ENCODE measurements at regions not wholly inside any gene's neighbourhood (a gene's known extent, or its start where the extent isn't known, plus 50 kb on each side); places are given as distances from the start of the nearest gene placed in this dataset.

DNA sequence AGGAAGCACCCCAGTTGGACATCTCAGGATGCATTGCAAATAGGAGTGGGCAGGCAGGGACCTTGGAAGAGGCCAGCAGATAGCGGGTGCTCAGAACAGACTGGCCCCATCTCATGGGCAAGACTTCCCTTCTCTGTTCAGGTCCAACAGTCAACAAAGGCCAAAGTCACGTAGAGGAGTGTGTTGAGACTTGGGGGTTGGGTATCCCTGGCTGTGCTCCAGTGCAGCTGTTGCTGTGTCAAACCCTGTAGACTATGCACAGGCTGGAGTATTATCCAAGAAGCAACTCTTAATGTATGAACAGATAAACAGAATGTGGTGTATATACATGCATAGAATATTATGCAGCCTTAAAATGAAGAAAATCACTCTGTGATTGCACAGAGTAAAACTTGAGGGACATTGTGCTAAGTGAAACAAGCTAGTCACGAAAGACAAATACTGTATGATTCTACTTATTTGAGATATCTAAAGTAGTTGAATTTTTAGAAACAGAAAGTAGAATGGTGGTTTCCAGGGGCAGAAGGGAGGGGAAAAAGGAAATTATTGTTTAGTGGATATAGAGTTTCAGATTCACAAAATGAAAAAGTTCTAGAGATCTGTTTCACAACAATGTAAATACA is 192.1 kb upstream of the LCORL start:
- no peak overlapping the region for H2BK120ac ChIP-seq (ENCODE audit: low read depth, low read length)
- no peak overlapping the region for H4K8ac ChIP-seq (ENCODE audit: low read length)
- H4K91ac ChIP-seq (ENCODE audit: low read length), result no peak overlapping the region
- no peak overlapping the region for H2AK5ac ChIP-seq (ENCODE audit: low read length, severe bottlenecking)
- H3K18ac ChIP-seq (ENCODE audit: low read depth in 1 of 2, low read length in 2 of 2), result no peak overlapping the region
- no peaks in the 10 kb centered on the region for H3K27me3 ChIP-seq (ENCODE audit: control insufficient read depth in 1 of 2, insufficient read depth in 1 of 2, low read length in 2 of 2)
- H3K4ac ChIP-seq (ENCODE audit: low read depth in 1 of 2, low read length in 2 of 2), result no peak overlapping the region
- H3K36me3 ChIP-seq (ENCODE audit: control insufficient read depth in 1 of 2, insufficient read depth in 2 of 2, low read depth in 1 of 2, low read length in 2 of 2), result no peaks in the 10 kb centered on the region
- no peak overlapping the region for H3K23ac ChIP-seq (ENCODE audit: low read length in 2 of 2)
- H2BK12ac ChIP-seq (ENCODE audit: low read length in 2 of 2), result no peak overlapping the region
- H3K9me3 ChIP-seq (ENCODE audit: control insufficient read depth, low read length), result peaks cover 4% of the 10 kb centered on the region
- DNase-seq, result no peak
- no peak overlapping the region for H3K14ac ChIP-seq (ENCODE audit: low read length in 2 of 2)
- H3K4me3 ChIP-seq (ENCODE audit: insufficient read depth in 1 of 2, low read depth in 1 of 2, low read length in 2 of 2), result no peak overlapping the region
- no peak overlapping the region for H2AFZ ChIP-seq (ENCODE audit: low read depth, low read length)
- no peak overlapping the region for H3K9ac ChIP-seq (ENCODE audit: low read length)
- no peak overlapping the region for H2BK15ac ChIP-seq (ENCODE audit: low read depth, poor library complexity, severe bottlenecking)
- H2BK5ac ChIP-seq (ENCODE audit: low read depth, low read length, poor library complexity, severe bottlenecking), result no peak overlapping the region
- 88% methylated on average over 1 of the region's 3 CpGs for WGBS
- no peak overlapping the region for H3K4me2 ChIP-seq (ENCODE audit: low read length, poor library complexity, severe bottlenecking)
- no peak overlapping the region for H3K27ac ChIP-seq (ENCODE audit: low read length, poor library complexity, severe bottlenecking)
- H3K79me1 ChIP-seq (replicated peaks; ENCODE audit: low read length, poor library complexity, severe bottlenecking), result no peaks in the 10 kb centered on the region
- no peaks in the 10 kb centered on the region for H3K4me1 ChIP-seq (ENCODE audit: control insufficient read depth, insufficient read depth, low read depth, low read length)

DNA sequence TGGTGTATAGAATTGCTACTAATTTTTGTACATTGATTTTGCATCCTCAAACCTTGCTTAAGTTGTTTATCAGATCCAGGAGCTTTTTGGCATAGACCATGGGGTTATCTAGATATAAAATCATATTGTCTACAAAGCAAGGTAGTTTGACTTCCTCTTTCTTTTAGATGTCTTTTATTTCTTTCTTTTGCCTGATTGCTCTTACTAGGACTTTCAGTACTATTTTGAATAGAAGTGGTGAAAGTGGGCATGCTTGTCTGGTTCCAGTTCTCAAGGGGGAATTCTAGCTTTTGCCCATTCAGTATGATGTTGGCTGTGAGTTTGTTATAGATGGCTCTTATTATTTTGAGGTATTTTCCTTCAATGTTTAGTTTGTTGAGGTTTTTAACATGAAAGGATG is 187.9 kb upstream of the LCORL start:
- Histone ChIP-seq H3K4ac (ENCODE audit: low read depth in 1 of 2, low read length in 2 of 2) (no peak overlapping the region), H2BK5ac (ENCODE audit: low read depth, low read length, poor library complexity, severe bottlenecking) (no peak overlapping the region), H2AFZ (ENCODE audit: low read depth, low read length) (no peak overlapping the region), H2AK5ac (ENCODE audit: low read length, severe bottlenecking) (no peak overlapping the region), H3K79me1 (replicated peaks; ENCODE audit: low read length, poor library complexity, severe bottlenecking) (no peaks in the 10 kb centered on the region), H3K18ac (ENCODE audit: low read depth in 1 of 2, low read length in 2 of 2) (no peak overlapping the region), H4K8ac (ENCODE audit: low read length) (no peak overlapping the region), H3K14ac (ENCODE audit: low read length in 2 of 2) (no peak overlapping the region), H3K4me3 (ENCODE audit: insufficient read depth in 1 of 2, low read depth in 1 of 2, low read length in 2 of 2) (no peak overlapping the region), H2BK12ac (ENCODE audit: low read length in 2 of 2) (no peak overlapping the region), H3K36me3 (ENCODE audit: control insufficient read depth in 1 of 2, insufficient read depth in 2 of 2, low read depth in 1 of 2, low read length in 2 of 2) (no peaks in the 10 kb centered on the region), H4K91ac (ENCODE audit: low read length) (no peak overlapping the region), H2BK120ac (ENCODE audit: low read depth, low read length) (no peak overlapping the region), H3K4me1 (ENCODE audit: control insufficient read depth, insufficient read depth, low read depth, low read length) (no peaks in the 10 kb centered on the region), H3K27ac (ENCODE audit: low read length, poor library complexity, severe bottlenecking) (no peak overlapping the region), H3K27me3 (ENCODE audit: control insufficient read depth in 1 of 2, insufficient read depth in 1 of 2, low read length in 2 of 2) (no peaks in the 10 kb centered on the region), H3K23ac (ENCODE audit: low read length in 2 of 2) (no peak overlapping the region), H2BK15ac (ENCODE audit: low read depth, poor library complexity, severe bottlenecking) (no peak overlapping the region), H3K9me3 (ENCODE audit: control insufficient read depth, low read length) (peaks cover 4% of the 10 kb centered on the region), H3K4me2 (ENCODE audit: low read length, poor library complexity, severe bottlenecking) (no peak overlapping the region), H3K9ac (ENCODE audit: low read length) (no peak overlapping the region)
- DNase-seq, result no peak

DNA sequence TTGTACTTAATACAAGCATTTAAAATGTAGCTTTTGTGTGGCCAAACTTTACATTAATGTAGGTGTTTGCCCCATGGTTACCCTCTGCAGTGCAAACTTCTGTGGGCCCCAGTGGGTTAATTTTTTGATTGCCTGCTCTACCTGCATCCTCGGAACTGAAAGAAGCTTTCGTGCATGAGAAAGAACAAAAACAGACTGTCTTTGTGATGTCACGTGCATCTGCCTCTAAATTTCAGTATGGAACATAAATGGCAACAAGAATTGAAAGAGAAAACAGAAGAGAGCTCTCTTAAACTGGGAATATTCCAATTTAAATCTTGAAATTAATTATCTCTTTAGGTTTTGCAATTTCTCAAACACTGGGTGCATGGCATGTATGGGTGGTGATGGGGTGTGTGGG is 182.4 kb upstream of the LCORL start:
- H3K27me3 ChIP-seq (ENCODE audit: control insufficient read depth in 1 of 2, insufficient read depth in 1 of 2, low read length in 2 of 2), result no peaks in the 10 kb centered on the region
- H3K79me1 ChIP-seq (replicated peaks; ENCODE audit: low read length, poor library complexity, severe bottlenecking), result no peaks in the 10 kb centered on the region
- no peak overlapping the region for H3K4ac ChIP-seq (ENCODE audit: low read depth in 1 of 2, low read length in 2 of 2)
- H4K91ac ChIP-seq (ENCODE audit: low read length), result no peak overlapping the region
- no peak overlapping the region for H4K8ac ChIP-seq (ENCODE audit: low read length)
- no peak overlapping the region for H3K23ac ChIP-seq (ENCODE audit: low read length in 2 of 2)
- no peaks in the 10 kb centered on the region for H3K4me1 ChIP-seq (ENCODE audit: control insufficient read depth, insufficient read depth, low read depth, low read length)
- no peak overlapping the region for H3K4me3 ChIP-seq (ENCODE audit: insufficient read depth in 1 of 2, low read depth in 1 of 2, low read length in 2 of 2)
- no peak overlapping the region for H3K14ac ChIP-seq (ENCODE audit: low read length in 2 of 2)
- H2BK120ac ChIP-seq (ENCODE audit: low read depth, low read length), result no peak overlapping the region
- H2BK12ac ChIP-seq (ENCODE audit: low read length in 2 of 2), result no peak overlapping the region
- H2AK5ac ChIP-seq (ENCODE audit: low read length, severe bottlenecking), result no peak overlapping the region
- H2BK5ac ChIP-seq (ENCODE audit: low read depth, low read length, poor library complexity, severe bottlenecking), result no peak overlapping the region
- no peaks in the 10 kb centered on the region for H3K9me3 ChIP-seq (ENCODE audit: control insufficient read depth, low read length)
- H2BK15ac ChIP-seq (ENCODE audit: low read depth, poor library complexity, severe bottlenecking), result no peak overlapping the region
- H3K36me3 ChIP-seq (ENCODE audit: control insufficient read depth in 1 of 2, insufficient read depth in 2 of 2, low read depth in 1 of 2, low read length in 2 of 2), result no peaks in the 10 kb centered on the region
- H3K27ac ChIP-seq (ENCODE audit: low read length, poor library complexity, severe bottlenecking), result no peak overlapping the region
- no peak overlapping the region for H2AFZ ChIP-seq (ENCODE audit: low read depth, low read length)
- H3K4me2 ChIP-seq (ENCODE audit: low read length, poor library complexity, severe bottlenecking), result no peak overlapping the region
- DNase-seq, result no peak
- 43% methylated on average over 2 of the region's 3 CpGs for WGBS
- H3K9ac ChIP-seq (ENCODE audit: low read length), result no peak overlapping the region
- H3K18ac ChIP-seq (ENCODE audit: low read depth in 1 of 2, low read length in 2 of 2), result no peak overlapping the region

DNA sequence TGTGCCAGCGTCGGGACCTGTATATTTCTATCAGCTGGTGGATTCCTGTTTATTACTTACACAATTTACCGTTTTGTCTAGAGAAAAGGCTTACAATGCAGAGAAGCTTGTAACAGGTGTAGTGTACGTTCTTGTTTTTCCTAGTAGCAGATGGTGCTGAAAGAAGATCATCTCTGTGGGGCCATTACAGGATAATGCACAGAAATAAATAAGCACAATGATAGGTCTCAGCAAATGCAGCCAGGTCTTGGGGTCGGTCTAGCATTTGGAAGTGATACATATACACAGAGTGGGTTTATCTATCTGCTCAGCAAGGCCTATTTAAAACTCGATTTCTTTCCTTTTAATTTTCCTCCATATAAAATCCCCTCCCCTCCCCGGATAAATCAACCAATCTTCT is 180.9 kb upstream of the LCORL start:
- no peaks in the 10 kb centered on the region for H3K4me1 ChIP-seq (ENCODE audit: control insufficient read depth, insufficient read depth, low read depth, low read length)
- no peak overlapping the region for H3K9ac ChIP-seq (ENCODE audit: low read length)
- H3K4me2 ChIP-seq (ENCODE audit: low read length, poor library complexity, severe bottlenecking), result no peak overlapping the region
- H3K4ac ChIP-seq (ENCODE audit: low read depth in 1 of 2, low read length in 2 of 2), result no peak overlapping the region
- no peaks in the 10 kb centered on the region for H3K27me3 ChIP-seq (ENCODE audit: control insufficient read depth in 1 of 2, insufficient read depth in 1 of 2, low read length in 2 of 2)
- no peak overlapping the region for H2BK15ac ChIP-seq (ENCODE audit: low read depth, poor library complexity, severe bottlenecking)
- WGBS, result 77% methylated on average over 5 of the region's 7 CpGs
- H2BK5ac ChIP-seq (ENCODE audit: low read depth, low read length, poor library complexity, severe bottlenecking), result no peak overlapping the region
- no peak overlapping the region for H3K27ac ChIP-seq (ENCODE audit: low read length, poor library complexity, severe bottlenecking)
- H3K79me1 ChIP-seq (replicated peaks; ENCODE audit: low read length, poor library complexity, severe bottlenecking), result no peaks in the 10 kb centered on the region
- H2AFZ ChIP-seq (ENCODE audit: low read depth, low read length), result no peak overlapping the region
- no peak overlapping the region for H2BK12ac ChIP-seq (ENCODE audit: low read length in 2 of 2)
- H4K8ac ChIP-seq (ENCODE audit: low read length), result no peak overlapping the region
- no peak overlapping the region for H3K18ac ChIP-seq (ENCODE audit: low read depth in 1 of 2, low read length in 2 of 2)
- H3K9me3 ChIP-seq (ENCODE audit: control insufficient read depth, low read length), result no peaks in the 10 kb centered on the region
- no peaks in the 10 kb centered on the region for H3K36me3 ChIP-seq (ENCODE audit: control insufficient read depth in 1 of 2, insufficient read depth in 2 of 2, low read depth in 1 of 2, low read length in 2 of 2)
- H3K14ac ChIP-seq (ENCODE audit: low read length in 2 of 2), result no peak overlapping the region
- no peak overlapping the region for H4K91ac ChIP-seq (ENCODE audit: low read length)
- H3K23ac ChIP-seq (ENCODE audit: low read length in 2 of 2), result no peak overlapping the region
- no peak overlapping the region for H3K4me3 ChIP-seq (ENCODE audit: insufficient read depth in 1 of 2, low read depth in 1 of 2, low read length in 2 of 2)
- DNase-seq, result no peak
- no peak overlapping the region for H2AK5ac ChIP-seq (ENCODE audit: low read length, severe bottlenecking)
- no peak overlapping the region for H2BK120ac ChIP-seq (ENCODE audit: low read depth, low read length)

Data from mesenchymal stem cell (in vitro differentiated cells and primary cell).